Erythroblast (primary cell): ENCODE measurements at regions not wholly inside any gene's neighbourhood (a gene's known extent, or its start where the extent isn't known, plus 50 kb on each side); places are given as distances from the start of the nearest gene placed in this dataset.

ENCODE experiments used
- DNase-seq, 2 experiments: peaks; one replicate each; lab custom pipeline; 2025; lab: John Stamatoyannopoulos, UW
- GATA1 ChIP-seq: IDR thresholded peaks from 2 replicates; pipeline ENCODE4 v1.6.1; 2011; ENCODE audit warnings: low read depth, mild to moderate bottlenecking, control low read depth, low read length, moderate library complexity
- POLR2A ChIP-seq: IDR thresholded peaks from 2 replicates; pipeline ENCODE4 v1.6.1; 2011; ENCODE audit warnings: mild to moderate bottlenecking, low read length

DNA sequence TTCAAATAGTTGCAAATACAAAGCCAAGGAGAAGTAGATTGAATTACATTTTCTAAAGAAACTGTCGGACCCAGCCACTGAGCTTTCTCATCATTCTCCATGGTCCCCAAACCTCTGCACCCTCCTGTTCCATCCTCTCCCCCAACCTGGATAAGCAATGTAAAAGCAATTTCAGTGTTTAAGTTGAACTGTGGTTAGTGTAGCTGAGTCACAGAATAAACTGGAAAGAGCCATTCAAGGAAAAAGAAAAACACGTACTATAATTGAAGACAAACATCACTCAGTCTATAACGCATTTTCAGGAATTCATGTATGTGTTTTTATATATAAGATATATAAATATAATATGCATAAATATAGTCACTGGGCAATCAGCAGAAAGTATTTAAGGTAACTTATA lies 54.1 kb upstream of the TMEM161B start:
- TF ChIP-seq GATA1 (no peak), POLR2A (no peak)

More for the DNA sequence above, 54.1 kb upstream of the TMEM161B start:
- no peak for DNase-seq
